GM19324 (cell line): ENCODE measurements at regions not wholly inside any gene's neighbourhood (a gene's known extent, or its start where the extent isn't known, plus 50 kb on each side); places are given as distances from the start of the nearest gene placed in this dataset.

Experiments
- ATAC-seq: cut with Tn5 transposase; IDR thresholded peaks from one replicate; pipeline ENCODE4 v1.9.1; 2021; ENCODE audit warnings: mild to moderate bottlenecking, moderate library complexity; ENCODE audit not compliant: unreplicated experiment, low FRiP score

DNA sequence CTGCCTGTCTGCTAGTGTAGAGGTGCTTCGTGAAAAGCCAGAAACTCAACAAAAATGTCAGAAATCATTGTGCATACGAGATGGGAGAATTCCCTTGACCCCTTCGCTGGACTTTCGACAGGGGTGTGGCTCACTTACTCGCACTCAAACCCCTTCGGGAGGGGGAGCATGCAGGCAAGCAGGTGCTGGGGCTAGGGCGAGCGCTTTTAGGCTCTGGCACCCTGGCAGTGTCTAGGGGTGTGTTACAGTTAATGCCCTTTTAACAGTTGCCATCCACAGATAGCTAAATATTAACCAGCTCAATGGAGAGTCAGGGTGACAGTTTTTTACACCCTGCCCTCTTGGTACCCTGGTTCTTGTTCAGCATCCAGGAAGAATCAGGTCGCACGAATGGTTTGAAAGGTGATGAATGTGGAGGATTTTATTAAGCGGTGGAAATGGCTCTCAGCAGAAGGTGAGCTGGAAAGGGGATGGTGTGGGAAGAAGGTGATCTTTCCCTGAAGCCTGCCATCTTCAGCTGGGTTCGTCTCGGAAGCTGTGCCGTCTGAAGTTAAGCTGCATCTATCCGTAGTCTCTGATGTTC is 59.6 kb upstream of the SHANK2 start:
- ATAC-seq: no peak

DNA sequence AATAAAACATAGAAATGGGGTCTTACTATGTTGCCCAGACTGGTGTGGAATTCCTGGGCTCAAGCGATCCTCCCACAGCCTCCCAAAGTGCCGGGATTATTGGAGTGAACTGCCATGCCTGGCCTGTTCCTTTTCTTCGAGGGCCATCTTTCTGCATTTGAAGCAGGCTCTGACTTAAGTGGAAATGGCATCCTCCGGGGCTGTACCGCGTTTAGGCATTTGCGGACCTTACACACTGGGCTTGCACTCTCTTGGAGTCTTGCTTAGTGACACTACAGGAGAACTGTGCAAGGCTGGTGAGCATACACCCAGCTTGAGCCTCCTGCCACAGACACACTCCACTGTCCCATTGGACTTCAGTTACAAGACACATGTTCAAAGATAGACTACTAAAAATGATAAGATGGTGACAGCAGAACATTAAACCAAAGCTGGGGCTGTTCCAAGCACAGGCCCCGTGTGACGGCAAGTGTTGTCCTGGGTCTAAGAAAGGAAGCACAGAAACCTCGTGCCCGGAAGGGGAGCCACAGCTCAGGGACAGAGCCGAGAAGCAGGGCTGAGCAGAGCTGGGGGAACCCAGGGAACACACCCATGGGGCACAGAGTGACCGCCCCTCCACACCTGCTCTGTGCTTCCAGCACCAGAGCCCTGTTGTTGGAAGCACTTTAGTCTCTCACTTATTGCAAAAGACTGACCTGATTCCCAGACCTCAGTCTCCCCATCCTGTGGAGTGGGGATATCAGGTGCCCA is 59.0 kb upstream of the SHANK2 start:
- no peak for ATAC-seq

DNA sequence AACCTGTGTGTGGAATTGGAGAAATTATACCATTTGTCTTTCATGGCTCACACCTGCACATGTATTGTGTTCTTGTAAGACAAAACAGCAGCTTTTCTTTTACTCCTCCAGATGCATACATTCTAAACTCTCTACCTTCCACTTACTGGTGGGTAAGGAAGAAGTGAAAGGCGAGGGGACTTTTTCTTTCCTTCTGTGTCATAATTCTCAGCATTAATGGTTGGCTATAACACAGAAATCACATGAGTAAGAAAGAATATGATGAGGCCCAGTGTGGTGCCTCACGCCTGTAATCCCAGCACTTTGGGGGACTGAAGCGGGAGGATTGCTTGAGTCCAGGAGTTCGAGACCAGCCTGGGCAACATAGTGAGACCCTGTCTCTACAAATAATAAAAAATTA is 57.8 kb upstream of the SHANK2 start:
- ATAC-seq: no peak

DNA sequence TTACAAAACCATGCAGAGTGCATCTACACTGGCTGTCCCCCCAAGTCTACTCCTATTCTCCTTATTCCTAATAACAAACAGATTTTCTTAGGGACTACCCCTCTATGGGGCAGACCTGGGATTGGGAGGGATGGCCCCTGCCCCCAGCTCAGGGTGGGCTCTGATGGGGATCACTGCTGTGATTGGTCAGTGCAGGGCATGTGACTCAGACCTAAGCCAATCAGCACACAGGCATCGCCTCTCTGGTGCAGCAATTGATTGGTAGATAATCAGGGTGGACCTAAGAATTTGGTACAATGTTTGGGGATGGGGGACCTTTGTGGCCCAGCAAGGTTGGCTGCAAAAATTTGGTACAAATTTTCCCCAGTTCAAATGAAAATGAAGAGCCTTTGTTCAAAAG is 57.2 kb upstream of the SHANK2 start:
- ATAC-seq: no peak

DNA sequence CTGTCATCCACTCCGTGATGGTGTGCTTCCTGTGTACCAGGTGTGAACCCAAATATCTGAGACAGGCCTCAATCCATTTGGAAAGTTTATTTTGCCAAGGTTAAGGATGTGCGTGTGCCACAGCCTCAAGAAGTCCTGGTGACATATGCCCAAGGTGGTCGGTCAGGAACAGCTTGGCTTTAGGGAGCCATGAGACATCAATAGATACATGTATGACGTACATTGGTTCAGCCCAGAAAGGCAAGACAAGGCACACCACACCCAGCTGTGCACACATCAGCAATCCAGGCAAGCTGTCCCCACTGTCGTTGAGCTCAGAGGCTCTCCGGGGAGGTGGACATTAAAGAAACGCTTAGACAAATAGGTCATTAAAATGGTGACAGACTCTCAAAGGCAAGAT is 56.8 kb upstream of the SHANK2 start:
- no peak for ATAC-seq

DNA sequence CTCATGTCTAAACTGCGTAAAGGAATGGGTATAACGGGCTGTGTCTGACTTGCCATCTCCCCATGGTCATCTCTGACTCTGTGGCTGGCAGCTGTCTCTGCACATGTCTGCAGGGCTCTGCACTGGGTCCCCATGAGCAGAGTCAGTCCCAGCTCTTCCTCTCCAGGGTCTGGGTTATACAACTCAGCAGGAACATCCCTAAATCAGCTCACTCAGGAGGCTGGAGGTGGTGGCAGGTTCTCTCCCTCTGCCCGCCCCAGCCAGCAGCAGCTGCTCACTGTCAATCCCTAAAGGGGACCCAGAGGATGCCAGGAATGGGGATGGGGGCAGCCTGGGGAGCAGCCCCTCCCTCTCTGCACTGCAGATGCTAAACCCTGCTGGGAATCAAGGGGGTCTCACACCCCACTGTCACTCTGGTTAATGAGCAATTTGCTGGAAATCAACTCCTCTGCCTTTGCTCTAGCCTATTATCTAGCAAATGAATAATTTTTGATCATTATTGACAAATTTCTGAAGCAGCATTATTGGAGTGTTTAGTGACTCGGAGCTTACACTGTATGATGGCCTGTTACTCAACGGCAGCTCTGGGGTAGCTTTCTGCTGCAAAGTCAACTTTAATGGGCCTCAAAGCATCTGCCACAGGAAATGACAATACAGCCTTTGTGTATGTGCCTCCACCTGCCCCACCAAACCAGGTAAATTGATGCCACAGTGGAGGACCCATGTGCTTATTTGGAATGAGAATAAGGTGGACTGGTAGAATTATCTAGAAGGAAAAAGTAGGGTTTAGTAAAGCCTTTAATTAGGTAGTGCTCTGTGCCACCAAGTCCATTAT is 55.7 kb upstream of the SHANK2 start:
- ATAC-seq: no peak

DNA sequence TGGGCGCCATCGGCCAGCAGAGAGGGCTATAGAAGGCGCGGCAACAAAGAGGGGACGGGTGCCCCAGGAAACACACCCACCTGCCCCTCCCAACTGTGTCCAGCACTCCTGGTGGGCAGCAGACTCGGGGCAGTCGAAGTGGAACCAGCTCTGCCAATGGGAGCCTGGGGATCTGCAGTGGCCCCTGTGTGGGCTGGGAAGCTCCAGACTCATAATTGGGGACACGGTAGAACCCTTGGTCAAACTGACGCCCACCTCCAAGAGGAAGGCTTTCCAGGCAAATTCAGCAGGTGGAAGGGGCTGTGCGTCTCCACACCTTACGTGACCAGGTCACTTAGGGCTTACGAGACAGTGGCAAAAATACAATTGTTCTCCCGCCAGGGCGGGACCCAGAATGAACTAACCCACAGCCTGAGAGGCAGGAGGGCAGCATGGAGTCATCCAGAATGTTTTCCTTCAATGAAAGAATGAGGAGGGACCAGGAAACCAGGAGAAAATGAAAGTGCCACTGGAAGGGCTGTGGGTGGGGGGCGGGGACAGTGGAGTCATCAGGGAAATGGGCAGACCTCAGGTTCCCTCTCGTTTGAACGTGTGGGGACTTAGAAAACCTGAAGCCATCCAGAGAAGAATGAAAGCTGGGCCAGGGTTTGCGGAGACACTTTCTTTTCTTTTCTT is 53.2 kb upstream of the SHANK2 start:
- no peak for ATAC-seq

DNA sequence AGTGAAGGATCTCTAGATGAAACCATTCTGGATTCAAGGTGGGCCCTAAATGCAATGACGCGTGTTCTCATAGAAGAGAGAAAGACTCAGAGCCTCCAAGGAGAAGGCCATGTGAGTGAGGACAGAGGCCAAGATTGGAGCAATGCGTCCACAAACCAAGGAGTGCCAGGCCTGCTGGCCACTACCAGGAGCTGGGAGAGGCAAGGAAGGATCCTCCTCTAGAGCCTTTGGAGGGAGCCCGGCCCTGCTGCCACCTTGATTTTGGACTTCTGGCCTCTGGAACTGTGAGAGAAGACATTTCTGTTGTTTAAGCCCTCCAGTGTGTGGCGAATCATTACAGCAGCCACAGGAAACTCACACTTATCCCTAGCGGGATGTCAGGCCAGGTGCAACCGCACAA is 52.7 kb upstream of the SHANK2 start:
- no peak for ATAC-seq

DNA sequence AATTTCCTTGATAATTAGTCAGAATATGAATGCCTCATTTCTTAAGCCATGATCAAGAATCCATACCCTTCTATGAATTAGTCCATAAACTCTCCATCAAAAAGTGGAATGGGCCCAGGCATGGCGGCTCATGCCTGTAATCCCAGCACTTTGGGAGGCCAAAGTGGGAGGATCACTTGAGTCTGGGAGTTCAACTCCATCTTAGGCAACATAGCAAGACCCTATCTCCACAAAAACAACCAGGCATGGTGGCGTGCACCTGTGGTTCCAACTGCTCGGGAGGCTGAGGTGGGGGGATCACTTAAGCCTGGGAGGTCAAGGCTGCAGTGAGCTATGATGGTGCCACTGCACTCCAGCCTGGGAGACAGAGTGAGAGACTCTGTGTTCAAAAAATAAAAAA is 52.1 kb upstream of the SHANK2 start:
- ATAC-seq: no peak

DNA sequence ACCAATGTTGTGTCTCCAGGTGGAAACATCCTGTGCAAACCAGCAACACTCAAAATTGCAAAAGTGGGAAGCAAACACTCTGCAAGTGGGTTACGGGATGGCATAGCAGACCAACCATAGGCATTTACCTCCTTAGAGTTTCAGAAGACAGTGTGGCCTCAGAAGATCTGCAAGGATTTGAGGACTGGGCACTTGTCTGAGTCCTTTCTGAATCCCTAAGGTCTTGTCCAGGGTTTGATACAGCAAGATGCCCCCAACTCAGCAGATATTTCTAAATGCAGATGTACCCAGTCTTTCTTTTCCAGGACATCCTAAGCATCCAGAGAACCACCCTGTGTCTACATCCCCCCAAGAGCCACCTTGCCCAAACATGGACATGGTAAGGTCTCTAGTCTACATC is 51.7 kb upstream of the SHANK2 start:
- ATAC-seq: no peak

DNA sequence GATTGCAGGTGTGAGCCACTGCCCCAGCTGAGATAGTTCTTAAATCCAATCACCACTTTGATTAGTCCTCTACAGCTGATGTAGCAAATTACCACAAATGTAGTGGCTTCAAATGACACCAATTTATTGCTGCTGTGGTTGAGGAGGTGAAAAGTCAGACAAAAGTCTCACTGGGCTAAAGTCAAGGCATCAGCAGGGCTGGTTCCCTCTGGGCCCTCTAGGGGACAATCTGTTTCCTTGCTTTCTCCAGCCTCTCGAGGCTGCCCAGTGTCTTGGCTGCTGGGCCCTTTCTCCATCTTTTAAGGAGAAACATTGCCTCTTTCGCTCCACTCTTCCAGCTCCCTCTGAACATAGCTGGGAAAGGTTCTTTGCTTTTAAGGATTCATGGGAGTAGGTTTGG is 50.5 kb upstream of the SHANK2 start:
- ATAC-seq: no peak

DNA sequence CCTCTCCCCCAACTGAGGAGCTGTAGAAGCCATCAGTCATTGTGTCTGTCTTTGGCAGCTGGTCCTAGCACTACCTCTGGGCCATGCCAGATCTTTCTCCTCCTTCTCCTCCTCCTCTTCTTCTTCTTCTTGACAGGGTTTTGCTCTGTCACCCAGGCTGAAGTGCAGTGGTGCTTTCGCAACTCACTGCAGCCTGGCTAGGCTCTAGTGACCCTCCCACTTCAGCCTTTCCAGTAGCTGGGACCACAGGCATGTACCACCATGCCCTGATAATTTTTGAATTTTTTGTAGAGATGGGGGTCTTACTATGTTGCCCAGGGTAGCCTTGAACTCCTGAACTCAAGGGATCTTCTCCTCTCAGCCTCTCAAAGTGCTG is 50.1 kb upstream of the SHANK2 start:
- ATAC-seq: no peak
